WTC11 (cell line): ENCODE measurements at regions not wholly inside any gene's neighbourhood (a gene's known extent, or its start where the extent isn't known, plus 50 kb on each side); places are given as distances from the start of the nearest gene placed in this dataset.

ENCODE experiments used
- ATAC-seq: fragments of 200-7000 bp; cut with Tn5 transposase; 2 replicates; pipeline ENCODE4 v1.10.0; 2021; ENCODE audit warnings: mild to moderate bottlenecking, moderate library complexity
- CTCF ChIA-PET: fragments of 300-600 bp; sonication (Branson Sonifier 250); formaldehyde crosslinking; loops from one replicate; lab custom pipeline; 2021; ENCODE audit warnings: antibody characterized with exemption; lab: Charles Lee
- POLR2A ChIA-PET: fragments of 350-600 bp; sonication (Branson Sonifier 250); formaldehyde crosslinking; loops from one replicate; lab custom pipeline; 2021; ENCODE audit warnings: antibody characterized with exemption; lab: Charles Lee
- DNase-seq: peaks from one replicate; pipeline ENCODE4 v3.0.0; 2021; ENCODE audit warnings: low spot score
- H3K27ac Mint-ChIP-seq: 2 replicates; pipeline ENCODE4 v1.8.0; 2021; ENCODE audit warnings: mixed read lengths
- H3K27me3 Mint-ChIP-seq: 2 replicates; pipeline ENCODE4 v1.8.0; 2021; ENCODE audit warnings: low read depth, mild to moderate bottlenecking, moderate library complexity, mixed read lengths
- H3K36me3 Mint-ChIP-seq: 2 replicates; pipeline ENCODE4 v1.8.0; 2021; ENCODE audit warnings: mixed read lengths
- H3K4me1 Mint-ChIP-seq: 2 replicates; pipeline ENCODE4 v1.8.0; 2022; ENCODE audit warnings: mixed read lengths
- H3K4me3 Mint-ChIP-seq: 2 replicates; pipeline ENCODE4 v1.8.0; 2021; ENCODE audit warnings: mild to moderate bottlenecking, moderate library complexity, mixed read lengths
- H3K9me3 Mint-ChIP-seq: 2 replicates; pipeline ENCODE4 v1.8.0; 2021; ENCODE audit warnings: mixed read lengths
- CBFB ChIP-seq: sonication (generic); formaldehyde crosslinking; IDR thresholded peaks from 2 replicates; pipeline ENCODE4 v1.8.1; 2022; ENCODE audit warnings: mild to moderate bottlenecking, low read depth, missing genetic modification reagents
- EMX1 ChIP-seq: fragments of 250-450 bp; sonication (Bioruptor Pico); IDR thresholded peaks from 2 replicates; pipeline ENCODE4 v1.8.0; 2021; ENCODE audit warnings: mild to moderate bottlenecking
- ERG ChIP-seq: fragments of 250-450 bp; sonication (Bioruptor Pico); IDR thresholded peaks from 2 replicates; pipeline ENCODE4 v1.8.0; 2021; ENCODE audit warnings: mild to moderate bottlenecking
- GABPB1 ChIP-seq: sonication (generic); formaldehyde crosslinking; IDR thresholded peaks from 2 replicates; pipeline ENCODE4 v1.8.1; 2023; ENCODE audit warnings: mild to moderate bottlenecking, missing genetic modification reagents
- OVOL2 ChIP-seq: fragments of 250-450 bp; sonication (Bioruptor Pico); IDR thresholded peaks from 2 replicates; pipeline ENCODE4 v1.9.0; 2021; ENCODE audit warnings: mild to moderate bottlenecking, borderline replicate concordance
- SMAD3 ChIP-seq: sonication (generic); formaldehyde crosslinking; IDR thresholded peaks from 2 replicates; pipeline ENCODE4 v1.8.0; 2022; ENCODE audit warnings: missing genetic modification reagents, mild to moderate bottlenecking, borderline replicate concordance
- SP1 ChIP-seq: sonication (generic); formaldehyde crosslinking; conservative IDR thresholded peaks from 2 replicates; pipeline ENCODE4 v1.8.1; 2022; ENCODE audit warnings: missing genetic modification reagents
- USF1 ChIP-seq: sonication (generic); formaldehyde crosslinking; IDR thresholded peaks from 2 replicates; pipeline ENCODE4 v1.8.0; 2022; ENCODE audit warnings: mild to moderate bottlenecking, missing genetic modification reagents
- ZNF138 ChIP-seq: sonication (generic); formaldehyde crosslinking; conservative IDR thresholded peaks from 2 replicates; pipeline ENCODE4 v1.8.1; 2022; ENCODE audit warnings: mild to moderate bottlenecking, moderate library complexity, missing genetic modification reagents
- ZNF263 ChIP-seq: sonication (generic); formaldehyde crosslinking; IDR thresholded peaks from 2 replicates; pipeline ENCODE4 v1.8.1; 2022; ENCODE audit warnings: low read depth, mild to moderate bottlenecking, moderate library complexity, missing genetic modification reagents
- ZNF281 ChIP-seq: sonication (generic); formaldehyde crosslinking; IDR thresholded peaks from 2 replicates; pipeline ENCODE4 v1.8.0; 2023; ENCODE audit warnings: mild to moderate bottlenecking, missing genetic modification reagents
- ZNF532 ChIP-seq: fragments of 250-450 bp; sonication (Bioruptor Pico); IDR thresholded peaks from 2 replicates; pipeline ENCODE4 v1.9.0; 2021; ENCODE audit warnings: mild to moderate bottlenecking, borderline replicate concordance
- TF ChIP-seq, protein P1 (sequence below): sonication (generic); formaldehyde crosslinking; IDR thresholded peaks from 2 replicates; pipeline ENCODE4 v1.8.1; 2023; ENCODE audit warnings: mild to moderate bottlenecking, missing genetic modification reagents
- TF ChIP-seq, protein P2 (sequence below): sonication (generic); formaldehyde crosslinking; IDR thresholded peaks from 2 replicates; pipeline ENCODE4 v1.8.1; 2023; ENCODE audit warnings: mild to moderate bottlenecking, missing genetic modification reagents, borderline replicate concordance

- Mint-ChIP-seq H3K4me3 (no peak overlapping the region), H3K4me1 (peaks cover 30% of the 10 kb centered on the region), H3K36me3 (no peaks in the 10 kb centered on the region), H3K27ac (no peak overlapping the region), H3K9me3 (peaks cover 7% of the 10 kb centered on the region), H3K27me3 (no peaks in the 10 kb centered on the region; the same call in none of the 2 replicates)
- ChIA-PET CTCF (interaction anchor here (1.3 kb wide), 1 partner anchor 15 kb away, joined by 4 read pairs; no protein-coding TSS in a partner anchor), POLR2A (no interaction called here)
- ATAC-seq (no peak), DNase-seq (no peak)
- no peak for TF ChIP-seq CBFB (CRISPR knock-in tag)
- TF ChIP-seq, protein P1, sequence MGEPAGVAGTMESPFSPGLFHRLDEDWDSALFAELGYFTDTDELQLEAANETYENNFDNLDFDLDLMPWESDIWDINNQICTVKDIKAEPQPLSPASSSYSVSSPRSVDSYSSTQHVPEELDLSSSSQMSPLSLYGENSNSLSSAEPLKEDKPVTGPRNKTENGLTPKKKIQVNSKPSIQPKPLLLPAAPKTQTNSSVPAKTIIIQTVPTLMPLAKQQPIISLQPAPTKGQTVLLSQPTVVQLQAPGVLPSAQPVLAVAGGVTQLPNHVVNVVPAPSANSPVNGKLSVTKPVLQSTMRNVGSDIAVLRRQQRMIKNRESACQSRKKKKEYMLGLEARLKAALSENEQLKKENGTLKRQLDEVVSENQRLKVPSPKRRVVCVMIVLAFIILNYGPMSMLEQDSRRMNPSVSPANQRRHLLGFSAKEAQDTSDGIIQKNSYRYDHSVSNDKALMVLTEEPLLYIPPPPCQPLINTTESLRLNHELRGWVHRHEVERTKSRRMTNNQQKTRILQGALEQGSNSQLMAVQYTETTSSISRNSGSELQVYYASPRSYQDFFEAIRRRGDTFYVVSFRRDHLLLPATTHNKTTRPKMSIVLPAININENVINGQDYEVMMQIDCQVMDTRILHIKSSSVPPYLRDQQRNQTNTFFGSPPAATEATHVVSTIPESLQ, result no peak
- no peak for TF ChIP-seq GABPB1 (CRISPR knock-in tag)
- TF ChIP-seq SP1 (CRISPR knock-in tag), result no peak
- TF ChIP-seq USF1 (CRISPR knock-in tag), result no peak
- TF ChIP-seq ZNF263 (CRISPR knock-in tag), result no peak
- no peak for TF ChIP-seq EMX1
- no peak for TF ChIP-seq SMAD3 (CRISPR knock-in tag)
- TF ChIP-seq ZNF138, result no peak
- no peak for TF ChIP-seq OVOL2 (CRISPR knock-in tag)
- TF ChIP-seq ZNF532, result no peak
- TF ChIP-seq ZNF281, result no peak
- no peak for TF ChIP-seq ERG (CRISPR knock-in tag)
- TF ChIP-seq, protein P2, sequence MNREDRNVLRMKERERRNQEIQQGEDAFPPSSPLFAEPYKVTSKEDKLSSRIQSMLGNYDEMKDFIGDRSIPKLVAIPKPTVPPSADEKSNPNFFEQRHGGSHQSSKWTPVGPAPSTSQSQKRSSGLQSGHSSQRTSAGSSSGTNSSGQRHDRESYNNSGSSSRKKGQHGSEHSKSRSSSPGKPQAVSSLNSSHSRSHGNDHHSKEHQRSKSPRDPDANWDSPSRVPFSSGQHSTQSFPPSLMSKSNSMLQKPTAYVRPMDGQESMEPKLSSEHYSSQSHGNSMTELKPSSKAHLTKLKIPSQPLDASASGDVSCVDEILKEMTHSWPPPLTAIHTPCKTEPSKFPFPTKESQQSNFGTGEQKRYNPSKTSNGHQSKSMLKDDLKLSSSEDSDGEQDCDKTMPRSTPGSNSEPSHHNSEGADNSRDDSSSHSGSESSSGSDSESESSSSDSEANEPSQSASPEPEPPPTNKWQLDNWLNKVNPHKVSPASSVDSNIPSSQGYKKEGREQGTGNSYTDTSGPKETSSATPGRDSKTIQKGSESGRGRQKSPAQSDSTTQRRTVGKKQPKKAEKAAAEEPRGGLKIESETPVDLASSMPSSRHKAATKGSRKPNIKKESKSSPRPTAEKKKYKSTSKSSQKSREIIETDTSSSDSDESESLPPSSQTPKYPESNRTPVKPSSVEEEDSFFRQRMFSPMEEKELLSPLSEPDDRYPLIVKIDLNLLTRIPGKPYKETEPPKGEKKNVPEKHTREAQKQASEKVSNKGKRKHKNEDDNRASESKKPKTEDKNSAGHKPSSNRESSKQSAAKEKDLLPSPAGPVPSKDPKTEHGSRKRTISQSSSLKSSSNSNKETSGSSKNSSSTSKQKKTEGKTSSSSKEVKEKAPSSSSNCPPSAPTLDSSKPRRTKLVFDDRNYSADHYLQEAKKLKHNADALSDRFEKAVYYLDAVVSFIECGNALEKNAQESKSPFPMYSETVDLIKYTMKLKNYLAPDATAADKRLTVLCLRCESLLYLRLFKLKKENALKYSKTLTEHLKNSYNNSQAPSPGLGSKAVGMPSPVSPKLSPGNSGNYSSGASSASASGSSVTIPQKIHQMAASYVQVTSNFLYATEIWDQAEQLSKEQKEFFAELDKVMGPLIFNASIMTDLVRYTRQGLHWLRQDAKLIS (CRISPR knock-in tag), result no peak
Observed at GRCh38 chr9:90970608-90971007, 169.0 kb downstream of the SYK start.
